Upper lobe of left lung (tissue), 6 donors: ENCODE measurements at regions not wholly inside any gene's neighbourhood (a gene's known extent, or its start where the extent isn't known, plus 50 kb on each side); places are given as distances from the start of the nearest gene placed in this dataset.
"Not testable (repeated sequence)": the region's sequence is repeated elsewhere in the genome, so short reads cannot be mapped to it uniquely, and the experiment has no call there.

Experiments
- ATAC-seq, 2 donors: fragments of 200-7000 bp; cut with Tn5 transposase; one replicate each; pipeline ENCODE4 v1.9.1; 2022; ENCODE audit warnings: mild to moderate bottlenecking in 2 of 2, moderate library complexity in 2 of 2; ENCODE audit not compliant: low FRiP score in 2 of 2
- DNase-seq, 2 donors: peaks; one replicate each; pipeline ENCODE4 v3.0.0-alpha.2; 2019 to 2020
- H3K27ac ChIP-seq, 4 donors: fragments of 200-600 bp; sonication (generic); one replicate each; pipeline ENCODE4 v1.5.1; 2016 to 2019
- H3K27me3 ChIP-seq, 4 donors: fragments of 200-600 bp; sonication (generic); one replicate each; pipeline ENCODE4 v1.5.1; 2017 to 2019
- H3K36me3 ChIP-seq, 4 donors: fragments of 200-600 bp; sonication (generic); one replicate each; pipeline ENCODE4 v1.5.1; 2016 to 2019
- H3K4me1 ChIP-seq, 4 donors: fragments of 200-600 bp; sonication (generic); one replicate each; pipeline ENCODE4 v1.5.1; 2018 to 2019
- H3K4me3 ChIP-seq, 4 donors: fragments of 200-600 bp; sonication (generic); one replicate each; pipeline ENCODE4 v1.5.1; 2017 to 2019; ENCODE audit warnings: mild to moderate bottlenecking in 2 of 4, moderate library complexity in 1 of 4
- H3K9me3 ChIP-seq, 4 donors: fragments of 200-600 bp; sonication (generic); one replicate each; pipeline ENCODE4 v1.5.1; 2018 to 2019
- CTCF ChIP-seq, 6 experiments: fragments of 450-650 bp in 4 of 6; fragments of 200-600 bp in 2 of 6; sonication (generic) in 2 of 6; IDR thresholded peaks; one replicate each; pipeline ENCODE4 v1.5.1; 2016 to 2019; ENCODE audit warnings: antibody characterized with exemption in 6 of 6
- EP300 ChIP-seq, 4 donors: sonication (generic); formaldehyde crosslinking; IDR thresholded peaks; one replicate each; pipeline ENCODE4 v1.5.1; 2017; ENCODE audit warnings: antibody characterized with exemption in 4 of 4, control low read depth in 2 of 4
- POLR2A ChIP-seq, 4 donors: fragments of 450-650 bp; IDR thresholded peaks; one replicate each; pipeline ENCODE4 v1.5.1; 2016 to 2017; ENCODE audit warnings: antibody characterized with exemption in 4 of 4, mild to moderate bottlenecking in 2 of 4
- POLR2AphosphoS5 ChIP-seq, 2 donors: sonication (generic); formaldehyde crosslinking; IDR thresholded peaks; one replicate each; pipeline ENCODE4 v1.5.1; 2017; ENCODE audit warnings: antibody characterized with exemption in 2 of 2
- WGBS, 2 donors: methylation state at CpG; one replicate each; pipeline ENCODE4 v1.1.5; 2017 to 2018; 5-methylcytosine and 5-hydroxymethylcytosine counted together
- donor health status: DM: no; HTN: no; CAD: no; lungs with moderate emphysema.
- donor health status: DM: no; HTN: yes; CAD: no; lungs with severe emphysema.

GRCh38 chr4:81781799-81782198 lies 310.1 kb upstream of the RASGEF1B start:
- H3K27me3 ChIP-seq: no peaks in the 10 kb centered on the region
- H3K4me1 ChIP-seq: peaks cover 6 to 8% (median 7%) of the 10 kb centered on the region in 4 donors
- no peaks in the 10 kb centered on the region for H3K9me3 ChIP-seq
- ATAC-seq (no peak), DNase-seq (no peak)
- H3K36me3 ChIP-seq: no peaks in the 10 kb centered on the region
- no peak overlapping the region for H3K4me3 ChIP-seq
- no peak overlapping the region for H3K27ac ChIP-seq
- 66 to 70% methylated on average over 2 of the region's 2 CpGs for WGBS, 2 donors
- TF ChIP-seq CTCF (IDR thresholded peaks at IDR 0.05) (no peak), POLR2AphosphoS5 (IDR thresholded peaks at IDR 0.05) (no peak), EP300 (IDR thresholded peaks at IDR 0.05) (no peak), POLR2A (IDR thresholded peaks at IDR 0.05) (no peak)

GRCh38 chr4:81777718-81778117 lies 306.0 kb upstream of the RASGEF1B start:
- not testable (repeated sequence) for H3K4me3 ChIP-seq, H3K27me3 ChIP-seq, ATAC-seq, H3K27ac ChIP-seq, H3K36me3 ChIP-seq, H3K4me1 ChIP-seq, H3K9me3 ChIP-seq, DNase-seq
- 87 to 91% methylated on average over 3 of the region's 3 CpGs for WGBS, 2 donors

- ATAC-seq (no peak), DNase-seq (no peak)
- H3K36me3 ChIP-seq: no peaks in the 10 kb centered on the region
- no peaks in the 10 kb centered on the region for H3K9me3 ChIP-seq
- H3K4me3 ChIP-seq: no peak overlapping the region
- TF ChIP-seq CTCF (IDR thresholded peaks at IDR 0.05): no peak
- TF ChIP-seq POLR2A (IDR thresholded peaks at IDR 0.05): no peak
- TF ChIP-seq EP300 (IDR thresholded peaks at IDR 0.05): no peak
- no peak for TF ChIP-seq POLR2AphosphoS5 (IDR thresholded peaks at IDR 0.05)
- H3K4me1 ChIP-seq: no peaks in the 10 kb centered on the region
- no peak overlapping the region for H3K27ac ChIP-seq
- no peaks in the 10 kb centered on the region for H3K27me3 ChIP-seq
These were observed 305.1 kb upstream of the RASGEF1B start for GRCh38 chr4:81776794-81777193.

GRCh38 chr4:81773557-81773956 lies 301.9 kb upstream of the RASGEF1B start:
- DNase-seq (no peak), ATAC-seq (no peak)
- no peaks in the 10 kb centered on the region for H3K27me3 ChIP-seq
- H3K4me3 ChIP-seq: no peak overlapping the region
- H3K4me1 ChIP-seq: no peaks in the 10 kb centered on the region
- 87 to 89% methylated on average over 3 of the region's 3 CpGs for WGBS, 2 donors
- no peak for TF ChIP-seq POLR2A (IDR thresholded peaks at IDR 0.05)
- TF ChIP-seq CTCF (IDR thresholded peaks at IDR 0.05): no peak
- H3K9me3 ChIP-seq: no peaks in the 10 kb centered on the region
- no peak overlapping the region for H3K27ac ChIP-seq
- no peaks in the 10 kb centered on the region for H3K36me3 ChIP-seq

- H3K4me1 ChIP-seq: no peaks in the 10 kb centered on the region
- H3K27ac ChIP-seq: no peak overlapping the region
- no peaks in the 10 kb centered on the region for H3K9me3 ChIP-seq
- no peaks in the 10 kb centered on the region for H3K36me3 ChIP-seq
- DNase-seq (no peak), ATAC-seq (no peak)
- TF ChIP-seq POLR2AphosphoS5 (IDR thresholded peaks at IDR 0.05) (no peak), CTCF (IDR thresholded peaks at IDR 0.05) (no peak), EP300 (IDR thresholded peaks at IDR 0.05) (no peak), POLR2A (IDR thresholded peaks at IDR 0.05) (no peak)
- H3K27me3 ChIP-seq: no peaks in the 10 kb centered on the region
- WGBS, 2 donors: 78 to 80% methylated on average over 1 of the region's 1 CpG
- H3K4me3 ChIP-seq: no peak overlapping the region
These were observed 300.0 kb upstream of the RASGEF1B start for GRCh38 chr4:81771721-81772120.
